ENCODE measurements at regions not wholly inside any gene's neighbourhood (a gene's known extent, or its start where the extent isn't known, plus 50 kb on each side); places are given as distances from the start of the nearest gene placed in this dataset.
"Not testable (repeated sequence)": the region's sequence is repeated elsewhere in the genome, so short reads cannot be mapped to it uniquely, and the experiment has no call there.

- DNase-seq = not testable (repeated sequence)
These were observed 83.2 kb downstream of the POTEB3 start for GRCh38 chr15:21357056-21357455.

GRCh38 chr15:21355944-21356343 is 84.4 kb downstream of the POTEB3 start:
- DNase-seq = not testable (repeated sequence)

GRCh38 chr15:21354597-21354996 is 85.7 kb downstream of the POTEB3 start:
- DNase-seq = not testable (repeated sequence)

GRCh38 chr15:21352670-21353318 is 87.5 kb downstream of the POTEB3 start:
- not testable (repeated sequence) for DNase-seq

- DNase-seq = peak; percentile 0
These were observed 95.3 kb downstream of the POTEB3 start for GRCh38 chr15:21344960-21345359.

GRCh38 chr15:21344500-21344899 is 95.8 kb downstream of the POTEB3 start:
- DNase-seq = not testable (repeated sequence)

- DNase-seq = not testable (repeated sequence)
These were observed 103.3 kb downstream of the POTEB3 start for GRCh38 chr15:21337028-21337427.

GRCh38 chr15:21324720-21325460 is 115.4 kb downstream of the POTEB3 start:
- DNase-seq = not testable (repeated sequence)

GRCh38 chr15:21284353-21284752 is 155.9 kb downstream of the POTEB3 start:
- DNase-seq = not testable (repeated sequence)

GRCh38 chr15:21283210-21283609 is 157.1 kb downstream of the POTEB3 start:
- not testable (repeated sequence) for DNase-seq

GRCh38 chr15:21280272-21280671 is 160.0 kb downstream of the POTEB3 start:
- not testable (repeated sequence) for DNase-seq

- not testable (repeated sequence) for DNase-seq
These were observed 167.9 kb downstream of the POTEB3 start for GRCh38 chr15:21272176-21272982.

- DNase-seq = no peak
These were observed 168.7 kb downstream of the POTEB3 start for GRCh38 chr15:21271566-21271965.

- DNase-seq = no peak
These were observed 169.8 kb downstream of the POTEB3 start for GRCh38 chr15:21270474-21270873.

GRCh38 chr15:21269673-21270072 is 170.6 kb downstream of the POTEB3 start:
- DNase-seq = not testable (repeated sequence)

- DNase-seq = no peak
These were observed 171.2 kb downstream of the POTEB3 start for GRCh38 chr15:21269121-21269520.

- no peak for DNase-seq
These were observed 171.8 kb downstream of the POTEB3 start for GRCh38 chr15:21268436-21268940.

- DNase-seq = no peak
These were observed 172.5 kb downstream of the POTEB3 start for GRCh38 chr15:21267671-21268395.

- no peak for DNase-seq
These were observed 173.1 kb downstream of the POTEB3 start for GRCh38 chr15:21267226-21267625.

GRCh38 chr15:21265628-21266027 is 174.7 kb downstream of the POTEB3 start:
- DNase-seq = not testable (repeated sequence)

GRCh38 chr15:21262851-21263425 is 177.4 kb downstream of the POTEB3 start:
- no peak for DNase-seq

Data from tongue (tissue), 1 donor.